GM21447 (cell line): ENCODE measurements at regions not wholly inside any gene's neighbourhood (a gene's known extent, or its start where the extent isn't known, plus 50 kb on each side); places are given as distances from the start of the nearest gene placed in this dataset.

Source experiments
- ATAC-seq: cut with Tn5 transposase; IDR thresholded peaks from one replicate; pipeline ENCODE4 v1.9.1; 2021; ENCODE audit not compliant: unreplicated experiment

DNA sequence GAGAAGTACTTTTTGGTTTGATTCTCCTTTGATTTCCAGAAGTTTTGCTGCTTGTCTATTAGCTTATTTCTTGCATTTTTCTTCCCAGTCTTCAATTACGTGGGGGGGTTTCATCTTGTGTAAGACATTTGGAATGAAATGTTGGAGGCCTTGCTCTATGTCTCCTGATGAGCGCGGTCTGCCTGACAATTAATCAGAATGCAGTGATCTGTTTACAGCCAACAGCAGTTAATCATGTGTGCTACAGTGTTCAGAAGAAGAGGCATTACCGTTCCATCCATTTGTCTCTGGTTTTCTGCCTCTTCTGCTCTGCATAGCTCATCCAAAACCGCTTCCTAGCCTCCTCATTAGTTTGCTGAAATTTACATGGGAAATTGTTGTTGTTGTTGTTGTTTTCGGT lies 134.4 kb upstream of the ST6GAL2 start:
- no peak for ATAC-seq

DNA sequence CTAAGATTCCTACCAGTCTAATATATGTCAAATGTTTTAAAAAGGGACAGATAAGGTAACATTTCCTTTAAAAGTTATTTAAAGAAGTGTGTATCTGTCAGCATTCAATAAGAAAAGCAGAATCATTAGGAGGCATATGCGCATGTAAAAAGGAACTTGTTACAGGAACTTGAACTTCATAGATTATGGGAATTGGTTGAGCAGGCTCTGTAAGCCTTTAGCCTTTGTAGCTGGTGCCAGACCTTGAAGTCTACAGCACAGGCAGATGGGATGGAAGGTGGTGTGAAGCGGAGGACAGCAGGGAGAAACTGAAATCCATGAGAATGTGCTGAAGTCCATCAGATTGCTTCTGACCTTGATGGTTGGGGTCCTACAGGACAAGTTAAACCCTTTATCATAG lies 138.3 kb upstream of the ST6GAL2 start:
- no peak for ATAC-seq

DNA sequence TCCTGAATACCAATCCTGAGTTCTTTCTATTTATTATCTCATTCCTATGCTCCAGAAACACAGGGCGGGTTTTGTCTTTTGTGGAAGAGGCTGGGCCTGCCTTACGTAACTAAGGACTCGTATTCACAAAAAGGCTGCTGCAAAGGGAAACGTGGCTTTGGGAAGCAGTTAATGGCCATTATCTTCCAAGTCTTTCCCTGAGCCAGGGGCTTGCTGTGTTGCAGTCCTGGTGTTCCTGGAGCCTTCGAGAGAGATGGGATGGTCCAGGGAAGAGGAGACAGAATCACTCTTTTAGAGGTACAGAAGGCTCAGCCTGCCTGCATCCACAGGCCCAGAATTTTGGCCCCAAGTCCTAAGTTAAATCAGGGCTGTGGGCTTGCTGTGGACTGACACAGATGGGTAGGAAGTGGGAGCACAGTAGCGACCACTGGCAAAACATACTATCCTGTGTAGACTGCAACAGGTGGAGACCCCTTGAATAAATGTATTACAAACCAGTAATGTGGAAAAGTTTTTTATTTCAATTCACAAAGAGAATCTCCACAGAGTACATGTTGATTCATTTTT lies 139.4 kb upstream of the ST6GAL2 start:
- ATAC-seq = no peak

DNA sequence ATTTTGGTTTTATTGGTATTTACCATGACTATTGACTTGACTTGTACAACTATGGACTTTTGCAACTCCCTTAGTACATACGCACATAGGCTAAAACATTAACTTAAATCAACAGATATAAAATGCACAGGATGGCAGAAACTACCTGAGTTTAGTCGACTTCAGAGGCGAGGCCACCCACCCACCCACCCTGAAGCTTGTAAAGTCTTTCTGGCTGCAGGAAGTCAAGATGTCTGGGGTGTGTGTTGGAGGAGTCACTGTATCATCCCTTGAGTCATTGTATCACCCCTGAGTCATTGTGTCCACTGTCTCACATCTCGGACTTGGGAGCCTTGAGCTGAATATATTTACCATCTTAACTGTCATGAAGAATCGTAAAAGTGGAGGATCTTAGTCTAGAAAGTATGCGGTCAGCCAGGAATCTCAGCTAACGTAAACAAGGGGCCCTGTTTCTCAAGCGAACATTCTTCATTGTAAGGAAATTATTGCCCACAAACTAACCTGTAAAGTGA lies 140.0 kb upstream of the ST6GAL2 start:
- no peak for ATAC-seq

DNA sequence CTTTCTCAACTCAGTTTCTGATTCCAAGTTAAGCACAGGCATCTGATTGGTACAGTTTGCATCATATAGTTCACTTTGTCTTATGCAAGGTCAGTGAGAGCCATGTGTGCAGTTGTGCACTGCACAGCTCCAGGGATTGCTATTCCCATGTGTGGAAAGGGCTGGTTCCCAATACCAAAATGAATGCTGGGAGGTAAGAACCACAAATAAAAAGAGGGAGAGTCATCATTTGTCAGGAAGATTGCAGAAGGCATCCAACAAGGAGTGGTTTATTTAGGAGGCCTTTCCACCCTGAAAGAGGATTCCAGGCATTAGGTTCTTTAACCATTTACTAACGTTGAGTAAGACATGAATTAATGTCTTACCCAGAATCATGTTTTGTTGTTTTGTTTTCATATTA lies 141.2 kb upstream of the ST6GAL2 start:
- ATAC-seq = no peak

DNA sequence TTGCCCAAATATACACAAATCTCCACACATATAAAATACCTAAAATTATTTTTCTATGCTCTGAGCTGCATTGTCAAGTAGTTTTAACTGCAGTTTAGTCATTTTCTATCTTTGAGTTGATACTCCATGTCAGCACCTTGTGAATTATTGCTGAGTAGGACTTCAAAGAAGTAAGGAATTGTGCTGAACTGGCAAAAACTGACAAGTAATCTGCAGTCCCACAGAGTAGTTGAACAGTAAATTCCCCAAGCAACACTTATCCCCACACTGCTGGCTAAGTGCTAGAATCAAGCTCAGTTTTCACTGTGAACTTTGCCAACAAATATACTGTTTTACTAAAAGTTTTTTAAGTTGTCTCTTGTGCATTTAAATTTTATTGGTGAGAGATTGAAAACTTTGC lies 141.8 kb upstream of the ST6GAL2 start:
- no peak for ATAC-seq

DNA sequence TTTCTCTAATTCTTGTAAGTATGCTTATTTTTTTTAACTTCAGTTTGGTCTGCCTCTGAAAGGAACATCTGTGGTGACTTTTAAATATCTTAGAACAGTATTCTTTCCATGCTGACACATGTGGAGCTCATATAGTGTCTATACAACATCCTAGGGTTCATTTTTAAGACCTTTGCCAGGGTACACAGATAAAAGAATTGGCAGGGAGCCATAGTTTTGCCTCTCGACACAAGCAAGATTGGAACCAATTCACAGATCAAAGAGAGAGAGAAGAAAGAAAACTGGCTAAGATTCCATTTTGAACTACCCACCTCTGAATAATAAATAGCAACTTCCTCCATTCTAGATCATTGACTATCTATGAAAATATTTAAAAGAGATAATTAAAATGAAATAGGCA lies 142.7 kb upstream of the ST6GAL2 start:
- ATAC-seq = no peak

DNA sequence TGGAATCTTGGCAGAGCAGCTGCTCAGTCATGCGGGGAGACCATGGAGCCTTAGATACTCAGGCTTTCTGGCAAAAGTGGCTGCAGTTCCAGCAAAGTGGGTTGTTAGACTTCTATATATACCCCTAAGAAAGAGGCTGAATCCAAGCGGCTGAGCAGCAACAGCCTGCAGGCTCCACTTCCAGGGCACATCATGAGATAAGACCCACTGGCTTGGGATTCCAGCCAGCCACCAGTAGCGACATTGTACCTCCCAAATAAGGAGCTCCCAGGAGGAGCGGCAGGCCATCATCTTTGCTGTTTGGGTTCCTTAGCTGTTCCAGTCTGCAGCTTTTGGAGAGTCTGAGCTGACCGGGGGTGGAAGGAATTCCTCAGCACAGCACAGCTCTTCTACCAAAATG lies 150.3 kb upstream of the ST6GAL2 start:
- ATAC-seq = no peak

DNA sequence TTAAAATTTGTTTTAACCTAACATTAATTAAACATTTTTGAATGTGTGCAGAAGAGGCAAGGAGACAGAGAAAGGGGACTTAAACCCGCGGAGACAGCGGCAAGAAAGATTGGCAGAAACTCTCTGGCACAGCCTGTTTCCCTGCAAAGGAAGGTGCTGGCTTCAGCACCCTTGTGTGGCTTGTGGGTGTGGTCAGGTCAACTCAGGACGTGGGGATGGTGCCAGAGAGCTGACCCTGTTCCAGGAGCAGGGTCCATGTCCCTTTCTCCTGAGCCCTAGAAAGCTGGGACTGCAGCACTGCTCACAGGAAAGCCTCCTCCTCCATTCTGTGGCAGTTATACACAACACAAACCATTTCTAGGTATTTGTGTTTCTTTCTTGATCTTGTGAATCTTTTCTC lies 176.2 kb upstream of the ST6GAL2 start:
- ATAC-seq = no peak

DNA sequence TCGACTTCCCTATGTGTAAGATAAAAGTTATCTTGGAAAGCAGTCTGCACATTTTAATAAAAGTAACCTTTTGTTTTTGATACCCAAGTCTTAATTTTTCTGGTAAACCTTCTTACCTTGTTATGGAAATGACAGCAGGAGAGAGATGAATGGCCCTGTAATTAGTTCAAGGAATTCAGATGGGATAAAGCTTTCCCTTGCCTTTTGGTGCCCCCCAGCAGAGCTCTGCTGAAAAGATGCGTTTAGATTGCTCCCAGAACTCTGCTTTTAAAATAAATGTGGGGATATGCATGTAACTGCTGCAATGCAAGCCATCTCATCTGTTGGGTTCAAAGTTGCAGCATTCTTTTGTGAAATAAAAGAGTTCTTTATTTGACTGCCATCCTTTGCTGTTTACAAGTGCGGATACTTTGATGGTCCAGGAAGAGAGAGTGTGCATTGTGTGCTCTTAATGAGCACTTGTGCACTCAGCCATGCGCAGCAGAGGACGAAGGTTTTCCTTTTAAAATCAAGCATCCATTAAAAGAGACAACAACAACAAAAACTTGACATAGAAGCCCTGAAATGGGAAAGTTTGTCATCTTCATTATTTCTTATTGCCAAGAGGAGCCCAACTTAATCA lies 176.7 kb upstream of the ST6GAL2 start:
- ATAC-seq = no peak

DNA sequence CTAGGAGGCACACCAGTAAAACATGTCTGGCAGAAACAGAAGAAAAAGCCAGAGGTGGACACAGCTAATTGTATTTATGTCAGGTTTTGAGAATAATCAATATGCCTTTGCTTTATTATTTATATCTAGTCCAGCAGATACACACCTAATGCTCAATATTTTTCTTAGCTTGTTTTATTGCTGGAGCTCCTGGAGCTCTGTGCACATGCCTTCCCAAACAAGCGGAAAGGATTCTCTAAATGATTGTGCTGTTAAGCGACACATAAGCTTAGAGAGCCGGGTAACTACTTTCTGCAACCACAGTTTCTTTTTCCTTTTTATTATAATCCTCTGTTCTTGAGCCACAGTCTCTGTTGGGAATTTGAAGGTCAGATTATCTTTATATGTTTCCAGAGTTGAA lies 177.3 kb upstream of the ST6GAL2 start:
- ATAC-seq = no peak

DNA sequence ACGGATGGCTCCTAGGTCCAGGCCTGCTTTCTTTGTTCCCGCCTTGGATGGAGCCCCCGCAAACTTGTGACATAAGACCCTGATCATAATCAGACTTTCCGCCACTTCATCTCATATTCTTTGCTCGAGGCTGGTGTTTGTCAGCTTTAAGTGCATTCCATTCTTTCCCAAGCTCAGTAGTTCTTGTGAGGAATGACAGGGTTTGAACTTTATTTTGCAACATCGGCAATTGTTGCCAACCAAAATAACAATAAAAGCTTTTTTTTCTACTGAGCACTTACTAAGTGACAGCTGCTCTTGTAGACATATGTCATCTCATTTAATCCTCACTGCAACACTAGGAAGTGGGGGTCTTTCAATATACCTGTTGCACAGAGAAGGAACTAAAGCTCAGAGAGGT lies 178.8 kb upstream of the ST6GAL2 start:
- no peak for ATAC-seq

DNA sequence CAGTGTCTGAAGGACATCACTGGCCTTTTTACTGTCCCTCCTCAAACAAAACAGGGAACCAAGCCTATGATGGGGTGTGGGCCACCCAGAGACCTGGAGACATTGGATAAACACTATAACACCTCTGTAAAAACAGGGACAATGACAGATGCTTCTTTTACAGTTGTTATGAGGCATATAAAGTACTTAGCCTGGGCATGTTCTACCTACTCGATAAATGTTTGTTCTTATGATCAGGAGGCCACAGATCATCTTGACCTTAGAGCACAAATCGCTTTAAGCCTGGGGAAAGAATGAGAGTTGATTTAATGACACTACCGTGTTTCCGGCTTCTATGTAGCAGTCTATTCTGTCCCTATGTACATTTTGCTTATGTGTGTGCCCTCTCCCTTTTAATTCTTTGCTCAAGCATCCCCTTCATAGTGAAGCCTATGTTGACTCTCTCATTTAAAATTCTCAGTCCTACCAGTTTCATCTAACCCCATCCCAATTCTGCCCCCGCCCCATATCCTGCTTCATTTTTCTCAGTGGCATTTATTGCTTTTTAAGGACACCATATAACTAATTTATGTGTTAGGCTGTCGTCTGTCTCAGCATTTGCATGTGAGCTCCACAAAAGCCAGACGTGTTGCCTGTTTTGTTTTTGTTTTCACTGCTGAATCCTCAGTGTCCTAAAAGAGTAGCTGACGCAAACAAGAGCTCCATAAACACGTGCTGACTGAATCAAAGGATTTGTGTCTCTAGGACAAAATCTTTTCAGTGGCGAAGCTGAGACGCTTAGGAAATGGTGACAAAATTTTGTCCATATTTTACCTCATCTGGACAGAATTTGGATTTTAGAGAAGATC lies 182.3 kb upstream of the ST6GAL2 start:
- ATAC-seq = no peak

DNA sequence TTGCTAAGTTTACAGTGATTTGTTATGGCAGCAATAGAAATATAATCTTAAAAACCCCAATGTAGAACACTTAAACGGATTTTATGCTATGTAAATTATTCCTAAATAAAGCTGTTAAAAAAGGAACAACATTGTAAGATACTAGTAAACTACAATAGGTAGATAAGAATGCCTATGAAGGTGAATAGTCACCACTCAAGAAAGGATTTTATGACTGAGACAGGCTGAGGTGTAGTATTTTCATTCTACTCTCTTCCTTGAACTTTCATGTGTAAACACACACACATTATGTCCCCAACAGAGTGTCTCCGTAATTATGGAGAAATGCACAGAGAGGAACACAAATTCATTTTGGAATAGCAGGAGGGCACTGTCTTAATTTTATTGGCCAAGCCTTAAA lies 183.9 kb upstream of the ST6GAL2 start:
- no peak for ATAC-seq

DNA sequence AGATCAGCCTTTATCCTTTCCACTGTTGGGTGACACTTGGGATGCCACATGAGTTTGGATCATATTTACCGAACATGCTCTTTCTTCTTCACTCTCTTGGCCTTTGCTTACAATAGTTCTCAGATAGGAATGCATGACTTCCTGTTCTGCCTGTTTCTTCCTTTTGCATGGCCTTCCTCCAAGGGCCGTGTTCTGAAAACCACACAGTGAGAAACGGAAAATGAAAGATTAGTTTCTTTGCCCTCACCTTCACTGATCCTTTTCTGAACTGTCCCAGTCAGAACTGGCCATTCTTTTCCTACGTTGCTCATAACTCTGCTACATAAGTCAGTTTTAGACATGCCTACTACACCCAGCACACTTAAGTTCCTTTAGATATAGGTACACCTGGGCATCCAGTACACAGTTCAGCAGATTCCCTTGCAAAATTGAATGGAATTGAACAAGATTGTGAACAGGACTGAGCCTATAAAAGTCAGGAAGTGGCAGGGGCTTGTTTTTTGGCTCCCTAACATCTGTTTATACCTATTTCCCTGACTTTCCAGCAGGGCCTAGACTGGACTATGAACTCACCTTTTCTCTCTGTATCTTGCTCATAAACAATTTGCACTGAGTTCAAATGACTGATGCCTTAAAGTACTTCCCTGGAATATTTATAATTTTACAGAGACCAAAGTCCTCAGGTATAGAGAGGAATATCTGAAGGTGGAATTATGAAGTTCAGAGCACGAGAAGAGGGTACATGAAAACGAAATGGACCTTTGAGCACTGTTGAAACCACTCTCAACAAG lies 186.4 kb upstream of the ST6GAL2 start:
- ATAC-seq = no peak

DNA sequence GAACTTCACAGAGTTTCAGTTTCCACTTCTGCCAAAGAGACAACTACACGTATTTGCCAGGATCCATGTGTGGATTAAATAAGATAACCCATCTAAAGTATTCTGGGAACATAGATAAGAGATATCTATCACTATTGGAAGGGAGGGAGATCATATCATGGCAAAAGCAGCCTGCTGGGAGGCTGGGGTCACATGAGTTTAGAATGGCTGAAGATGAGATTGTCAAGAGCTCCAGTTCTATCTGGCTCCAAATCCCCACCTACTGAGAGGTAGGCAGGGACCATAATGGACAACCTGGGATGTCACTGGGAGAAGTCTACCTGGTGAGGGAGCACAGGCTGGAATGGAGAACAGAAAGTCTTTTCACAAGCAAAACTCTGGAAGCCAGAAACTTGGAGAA lies 192.6 kb upstream of the ST6GAL2 start:
- no peak for ATAC-seq

DNA sequence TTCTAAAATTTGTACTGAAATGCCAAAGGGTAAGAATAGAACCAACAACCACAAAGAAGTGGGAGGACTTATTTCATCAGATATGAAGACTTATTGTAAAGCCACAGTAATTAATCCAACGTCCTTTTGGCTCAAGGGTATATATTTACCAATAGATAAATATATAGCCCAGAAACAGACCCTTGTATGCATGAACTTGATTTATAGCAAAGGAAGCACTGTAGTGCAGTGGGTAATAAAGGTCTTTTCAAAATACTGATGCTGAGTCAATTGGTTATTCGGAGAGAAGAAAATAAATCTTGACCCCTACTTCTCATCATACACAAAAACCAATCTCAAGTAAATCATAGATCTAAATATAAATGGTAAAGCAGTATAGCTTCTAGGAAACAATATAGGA lies 200.5 kb upstream of the ST6GAL2 start:
- ATAC-seq = no peak

DNA sequence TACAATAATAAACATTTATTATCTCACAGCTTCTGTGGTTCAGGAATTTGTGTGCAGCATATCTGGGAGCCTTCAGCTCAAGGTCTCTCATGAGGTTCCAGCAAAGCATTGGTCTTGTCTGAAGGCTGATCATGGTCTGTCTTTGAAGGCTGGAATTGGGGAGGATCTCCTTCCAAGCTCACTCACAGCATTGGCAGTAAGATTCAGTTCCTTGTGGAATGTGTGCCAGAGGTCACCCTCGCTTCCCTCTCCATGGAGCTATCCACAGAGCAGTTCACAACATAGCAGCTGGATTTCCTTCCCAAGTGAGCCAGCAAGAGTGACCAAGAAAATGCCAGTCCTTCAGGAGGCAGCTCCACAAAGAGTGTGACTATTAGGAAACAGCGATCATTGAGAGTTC lies 202.2 kb upstream of the ST6GAL2 start:
- ATAC-seq = no peak

DNA sequence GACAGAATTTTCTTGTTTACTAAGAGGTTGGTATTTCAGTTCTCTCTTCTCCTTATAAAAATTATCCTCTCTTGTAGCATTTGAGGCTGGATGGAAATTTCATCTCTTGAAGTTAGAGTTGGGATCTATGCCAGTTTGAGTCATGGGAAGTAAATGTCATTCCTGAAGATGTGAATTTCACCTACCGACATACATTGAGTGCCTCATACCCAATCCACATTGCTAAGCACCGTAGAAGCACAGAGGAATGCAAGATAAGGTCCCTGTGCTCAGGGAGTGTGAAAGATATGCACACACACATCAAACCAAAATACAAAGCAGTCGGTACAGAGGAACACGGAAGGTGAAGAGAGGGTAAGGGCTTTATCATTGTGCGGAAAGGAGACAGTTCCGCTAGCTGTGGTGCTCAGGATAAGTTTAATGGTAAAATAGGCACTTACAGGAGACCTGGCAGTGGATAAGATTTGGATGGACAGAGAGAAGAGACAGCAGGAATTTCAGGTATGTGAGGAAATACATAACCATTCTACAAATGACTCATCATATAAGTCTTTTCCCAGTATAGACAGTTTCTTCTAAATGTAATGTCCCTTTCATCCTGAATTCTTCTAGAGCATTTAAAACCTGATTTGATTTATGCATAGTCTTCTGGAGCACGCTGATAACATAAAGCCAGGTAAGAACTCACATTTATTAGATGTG lies 205.3 kb upstream of the ST6GAL2 start:
- ATAC-seq = no peak

DNA sequence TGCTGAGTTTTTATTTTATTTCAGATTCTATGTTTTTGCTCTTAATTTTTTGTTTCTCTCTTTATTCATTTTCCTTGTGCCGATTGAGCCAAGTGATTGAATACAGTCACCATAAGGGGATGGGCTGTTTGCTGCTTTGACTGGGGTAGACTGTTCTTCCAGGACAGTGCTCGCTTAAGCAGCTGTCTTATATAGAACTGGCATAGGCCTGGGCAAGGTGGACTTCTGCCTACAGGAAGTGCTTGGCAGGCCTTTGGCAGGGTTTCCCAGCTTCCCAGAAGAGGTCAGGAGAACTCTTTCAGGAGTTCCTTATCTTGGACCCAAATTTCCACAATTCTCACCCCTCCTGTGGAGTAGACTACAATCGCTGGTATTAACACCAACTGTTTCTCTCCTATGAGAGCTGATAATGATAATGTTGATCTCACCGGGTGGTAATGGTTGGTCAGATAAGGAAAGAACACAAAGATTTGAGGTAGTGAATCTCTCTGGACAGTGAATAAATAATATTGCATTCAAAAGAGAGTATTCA lies 207.5 kb upstream of the ST6GAL2 start:
- ATAC-seq = no peak
